Neural cell (in vitro differentiated cells): ENCODE measurements at regions not wholly inside any gene's neighbourhood (a gene's known extent, or its start where the extent isn't known, plus 50 kb on each side); places are given as distances from the start of the nearest gene placed in this dataset.

Experiments used
- H2AFZ ChIP-seq: fragments of 200-600, 300-800 bp; sonication (generic), shearing (Covaris generic); 2 replicates; pipeline ENCODE4 v1.6.0; 2014; ENCODE audit warnings: low read depth, mild to moderate bottlenecking, antibody characterized with exemption, low read length, moderate library complexity
- H3F3A ChIP-seq: fragments of 200-600 bp; shearing (Covaris generic); 2 replicates; pipeline ENCODE4 v1.6.1; 2016; ENCODE audit warnings: mild to moderate bottlenecking, moderate library complexity, mixed read lengths, antibody characterized with exemption, low read length; ENCODE audit not compliant: insufficient read depth, poor library complexity, severe bottlenecking
- H3K27ac ChIP-seq: fragments of 200-600, 300-800 bp; sonication (generic), shearing (Covaris generic); 2 replicates; pipeline ENCODE4 v1.5.1; 2014; ENCODE audit warnings: mild to moderate bottlenecking, low read length, moderate library complexity
- H3K27me3 ChIP-seq: fragments of 300-800, 200-600 bp; sonication (generic), shearing (Covaris generic); 2 replicates; pipeline ENCODE4 v1.6.0; 2014; ENCODE audit warnings: mild to moderate bottlenecking, low read depth, low read length, moderate library complexity; ENCODE audit not compliant: insufficient read depth
- H3K36me3 ChIP-seq: fragments of 300-800, 200-600 bp; sonication (generic), shearing (Covaris generic); 2 replicates; pipeline ENCODE4 v1.5.1; 2014; ENCODE audit warnings: mild to moderate bottlenecking, antibody characterized with exemption, low read length, moderate library complexity; ENCODE audit not compliant: insufficient read depth
- H3K4me2 ChIP-seq: fragments of 300-800, 200-600 bp; sonication (generic), shearing (Covaris generic); 2 replicates; pipeline ENCODE4 v1.6.0; 2014; ENCODE audit warnings: mild to moderate bottlenecking, low read length
- H3K4me3 ChIP-seq: fragments of 300-800, 200-600 bp; sonication (generic), shearing (Covaris generic); 2 replicates; pipeline ENCODE4 v1.5.1; 2014; ENCODE audit warnings: mild to moderate bottlenecking, low read length, moderate library complexity
- H3K79me2 ChIP-seq: fragments of 200-600 bp; shearing (Covaris generic); replicated peaks from 2 replicates; pipeline ENCODE4 v1.6.0; 2014; ENCODE audit warnings: mild to moderate bottlenecking, low read length, moderate library complexity; ENCODE audit not compliant: insufficient read depth
- H3K9ac ChIP-seq: fragments of 300-800, 200-600 bp; sonication (generic), shearing (Covaris generic); 2 replicates; pipeline ENCODE4 v1.6.1; 2016; ENCODE audit warnings: mild to moderate bottlenecking, low read length, mixed read lengths
- H3K9me2 ChIP-seq: fragments of 200-600 bp; shearing (Covaris generic); 2 replicates; pipeline ENCODE4 v1.6.1; 2016; ENCODE audit warnings: mild to moderate bottlenecking, low read length, mixed read lengths; ENCODE audit not compliant: insufficient read depth
- H3K9me3 ChIP-seq: fragments of 200-600, 300-800 bp; sonication (generic), shearing (Covaris generic); 2 replicates; pipeline ENCODE4 v1.6.1; 2016; ENCODE audit warnings: mild to moderate bottlenecking, mixed run types, low read length, moderate library complexity, mixed read lengths
- H4K20me1 ChIP-seq: fragments of 200-600 bp; shearing (Covaris generic); 2 replicates; pipeline ENCODE4 v1.6.1; 2016; ENCODE audit warnings: mild to moderate bottlenecking, mixed run types; ENCODE audit not compliant: insufficient read depth
- CTCF ChIP-seq: fragments of 450-650 bp; IDR thresholded peaks from 2 replicates; pipeline ENCODE4 v1.5.1; 2014; ENCODE audit warnings: antibody characterized with exemption, mild to moderate bottlenecking, moderate library complexity; ENCODE audit not compliant: poor library complexity, severe bottlenecking
- EP300 ChIP-seq: fragments of 450-650 bp; conservative IDR thresholded peaks from 2 replicates; pipeline ENCODE4 v1.6.1; 2014; ENCODE audit warnings: antibody characterized with exemption, mild to moderate bottlenecking, moderate library complexity; ENCODE audit not compliant: poor library complexity, severe bottlenecking
- EZH2 ChIP-seq: fragments of 200-600, 300-800 bp; shearing (Covaris generic), sonication (generic); IDR thresholded peaks from 2 replicates; pipeline ENCODE4 v1.6.1; 2014; ENCODE audit warnings: antibody characterized with exemption, low read length, borderline replicate concordance, mild to moderate bottlenecking; ENCODE audit not compliant: insufficient read depth, poor library complexity, severe bottlenecking
- MXI1 ChIP-seq: fragments of 450-650 bp; conservative IDR thresholded peaks from 2 replicates; pipeline ENCODE4 v1.6.1; 2014; ENCODE audit warnings: antibody characterized with exemption, mild to moderate bottlenecking; ENCODE audit not compliant: poor library complexity, severe bottlenecking
- POLR2AphosphoS5 ChIP-seq: IDR thresholded peaks from 2 replicates; pipeline ENCODE4 v1.6.1; 2012
- RAD21 ChIP-seq: fragments of 450-650 bp; conservative IDR thresholded peaks from 2 replicates; pipeline ENCODE4 v1.6.1; 2014; ENCODE audit warnings: antibody characterized with exemption, mild to moderate bottlenecking, moderate library complexity
- SMC3 ChIP-seq: fragments of 450-650 bp; conservative IDR thresholded peaks from 2 replicates; pipeline ENCODE4 v1.6.1; 2014; ENCODE audit warnings: antibody characterized with exemption, mild to moderate bottlenecking, moderate library complexity; ENCODE audit not compliant: poor library complexity
- TAF1 ChIP-seq: IDR thresholded peaks from 2 replicates; pipeline ENCODE4 v1.6.1; 2012; ENCODE audit warnings: low read depth
- TF ChIP-seq, protein P1 (sequence below): IDR thresholded peaks from 2 replicates; pipeline ENCODE4 v1.6.1; 2012; ENCODE audit warnings: borderline replicate concordance

DNA sequence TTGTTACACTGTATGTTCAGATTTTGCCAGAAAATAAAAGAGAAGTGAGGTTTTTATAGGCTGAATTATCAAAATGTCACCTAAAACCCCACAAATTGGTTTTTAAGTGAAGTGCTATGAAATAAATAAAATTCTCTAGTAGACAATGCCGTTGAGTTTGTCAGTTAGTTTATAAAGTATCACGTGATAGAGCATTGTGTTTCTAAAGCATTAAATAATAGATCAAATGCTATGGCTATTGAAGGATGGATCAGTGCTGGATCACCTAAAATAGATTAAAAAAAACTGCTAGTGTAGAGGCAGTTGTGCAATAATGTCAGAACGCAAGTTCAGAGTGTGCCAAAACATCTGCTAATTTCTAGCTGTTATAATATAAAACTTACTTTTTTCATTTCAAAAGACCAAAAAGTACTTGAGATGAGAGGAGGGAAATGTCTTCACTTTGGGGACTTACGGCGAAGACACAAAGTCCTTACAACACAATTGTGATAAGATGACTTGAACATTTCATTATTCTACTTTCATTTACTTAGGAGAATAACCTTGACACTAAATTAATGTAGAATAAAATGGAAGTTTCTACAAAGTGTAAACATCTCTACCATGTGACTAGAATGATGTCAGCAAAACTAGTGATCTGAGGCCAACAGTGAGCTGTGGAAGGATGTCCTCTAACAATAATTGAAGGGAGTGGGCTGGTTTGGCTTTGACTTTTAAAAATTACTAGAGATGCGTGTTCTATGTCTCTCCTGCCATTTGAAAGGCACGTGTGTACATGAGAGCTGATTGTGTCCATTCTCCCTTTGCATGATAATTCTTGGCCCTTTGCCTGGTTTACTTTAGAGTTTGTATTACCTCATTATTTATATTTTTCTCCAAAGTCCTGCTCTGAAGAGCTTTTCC, 154.4 kb upstream of the PDE3A start:
- Histone ChIP-seq H3K9ac (no peak overlapping the region), H3K27me3 (no peaks in the 10 kb centered on the region), H3K27ac (no peak overlapping the region), H3K9me2 (no peaks in the 10 kb centered on the region), H3K4me2 (no peak overlapping the region), H3K36me3 (no peaks in the 10 kb centered on the region), H3F3A (no peaks in the 10 kb centered on the region), H3K9me3 (no peaks in the 10 kb centered on the region), H2AFZ (no peak overlapping the region), H3K79me2 (no peaks in the 10 kb centered on the region), H4K20me1 (no peaks in the 10 kb centered on the region), H3K4me3 (no peak overlapping the region)
- TF ChIP-seq RAD21 (no peak), TAF1 (no peak), CTCF (no peak), MXI1 (no peak), POLR2AphosphoS5 (no peak), EZH2 (no peak), SMC3 (no peak), EP300 (no peak)
- TF ChIP-seq, protein P1, sequence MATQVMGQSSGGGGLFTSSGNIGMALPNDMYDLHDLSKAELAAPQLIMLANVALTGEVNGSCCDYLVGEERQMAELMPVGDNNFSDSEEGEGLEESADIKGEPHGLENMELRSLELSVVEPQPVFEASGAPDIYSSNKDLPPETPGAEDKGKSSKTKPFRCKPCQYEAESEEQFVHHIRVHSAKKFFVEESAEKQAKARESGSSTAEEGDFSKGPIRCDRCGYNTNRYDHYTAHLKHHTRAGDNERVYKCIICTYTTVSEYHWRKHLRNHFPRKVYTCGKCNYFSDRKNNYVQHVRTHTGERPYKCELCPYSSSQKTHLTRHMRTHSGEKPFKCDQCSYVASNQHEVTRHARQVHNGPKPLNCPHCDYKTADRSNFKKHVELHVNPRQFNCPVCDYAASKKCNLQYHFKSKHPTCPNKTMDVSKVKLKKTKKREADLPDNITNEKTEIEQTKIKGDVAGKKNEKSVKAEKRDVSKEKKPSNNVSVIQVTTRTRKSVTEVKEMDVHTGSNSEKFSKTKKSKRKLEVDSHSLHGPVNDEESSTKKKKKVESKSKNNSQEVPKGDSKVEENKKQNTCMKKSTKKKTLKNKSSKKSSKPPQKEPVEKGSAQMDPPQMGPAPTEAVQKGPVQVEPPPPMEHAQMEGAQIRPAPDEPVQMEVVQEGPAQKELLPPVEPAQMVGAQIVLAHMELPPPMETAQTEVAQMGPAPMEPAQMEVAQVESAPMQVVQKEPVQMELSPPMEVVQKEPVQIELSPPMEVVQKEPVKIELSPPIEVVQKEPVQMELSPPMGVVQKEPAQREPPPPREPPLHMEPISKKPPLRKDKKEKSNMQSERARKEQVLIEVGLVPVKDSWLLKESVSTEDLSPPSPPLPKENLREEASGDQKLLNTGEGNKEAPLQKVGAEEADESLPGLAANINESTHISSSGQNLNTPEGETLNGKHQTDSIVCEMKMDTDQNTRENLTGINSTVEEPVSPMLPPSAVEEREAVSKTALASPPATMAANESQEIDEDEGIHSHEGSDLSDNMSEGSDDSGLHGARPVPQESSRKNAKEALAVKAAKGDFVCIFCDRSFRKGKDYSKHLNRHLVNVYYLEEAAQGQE: no peak

DNA sequence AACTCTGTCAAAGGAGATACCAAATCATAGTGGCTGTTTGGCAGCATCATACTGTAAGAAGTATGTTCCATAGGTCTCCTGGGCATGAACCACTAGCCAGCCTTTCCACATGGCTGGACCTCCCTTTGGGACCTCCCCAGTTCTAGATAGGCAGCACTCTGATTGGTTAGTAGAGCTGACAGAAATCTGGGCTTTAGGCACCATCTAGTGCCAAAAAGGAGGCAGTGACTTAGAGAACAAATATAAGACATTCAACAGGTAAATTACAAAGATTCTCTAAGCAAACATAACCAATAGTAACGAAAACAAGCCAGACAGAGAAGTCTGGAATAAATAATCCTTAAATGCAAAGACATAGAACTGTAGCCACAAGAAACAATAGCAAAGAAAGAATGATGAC, 148.0 kb upstream of the PDE3A start:
- H3K36me3 ChIP-seq: no peaks in the 10 kb centered on the region
- no peaks in the 10 kb centered on the region for H3K9me2 ChIP-seq
- no peaks in the 10 kb centered on the region for H3K27me3 ChIP-seq
- no peak overlapping the region for H3K9ac ChIP-seq
- H2AFZ ChIP-seq: no peak overlapping the region
- H3F3A ChIP-seq: no peaks in the 10 kb centered on the region
- no peaks in the 10 kb centered on the region for H3K79me2 ChIP-seq
- no peaks in the 10 kb centered on the region for H3K9me3 ChIP-seq
- TF ChIP-seq SMC3: peak; percentile 29
- TF ChIP-seq POLR2AphosphoS5: no peak
- TF ChIP-seq RAD21: peak; percentile 19
- no peak overlapping the region for H3K27ac ChIP-seq
- no peak overlapping the region for H3K4me3 ChIP-seq
- no peaks in the 10 kb centered on the region for H4K20me1 ChIP-seq
- no peak overlapping the region for H3K4me2 ChIP-seq
